ENCODE measurements at regions not wholly inside any gene's neighbourhood (a gene's known extent, or its start where the extent isn't known, plus 50 kb on each side); places are given as distances from the start of the nearest gene placed in this dataset.

DNA sequence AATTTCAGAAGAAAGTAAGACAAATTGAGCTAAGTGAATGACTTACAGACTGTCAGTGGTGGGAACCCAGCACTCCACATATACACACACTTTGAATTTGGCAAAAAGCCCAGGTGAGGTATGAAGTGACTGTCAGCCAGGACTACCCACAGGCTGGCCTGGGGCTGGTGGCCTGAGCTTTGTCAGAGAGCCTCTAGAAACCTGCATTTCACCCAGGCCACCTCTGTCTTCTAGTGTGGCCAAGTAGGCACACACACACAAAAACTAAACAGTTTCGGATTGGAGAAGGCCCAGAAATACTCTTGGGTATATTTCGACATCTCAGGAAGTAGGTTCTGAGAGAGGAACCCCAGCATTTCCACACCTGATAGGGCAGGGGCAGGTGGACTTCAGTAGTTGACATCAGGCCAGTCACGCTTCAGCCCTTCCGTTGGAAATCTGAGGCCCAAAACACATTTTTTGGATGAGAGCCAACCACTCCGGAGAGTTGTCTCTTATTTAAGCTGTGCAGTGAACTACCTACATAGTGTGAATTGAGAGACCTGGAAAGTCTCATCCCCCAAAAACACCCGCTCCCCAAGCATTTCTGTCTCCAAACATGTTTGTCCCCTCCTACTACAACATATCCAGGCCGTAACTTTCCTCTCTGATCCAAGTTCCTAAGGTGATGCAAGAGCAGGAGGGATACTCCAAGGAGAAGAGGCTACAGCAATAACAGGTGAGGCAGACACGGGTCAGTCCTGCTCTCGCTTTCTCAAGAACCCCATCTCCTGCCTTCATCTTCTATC is 167.2 kb upstream of the PROX1 start:
- DNase-seq = no peak

DNA sequence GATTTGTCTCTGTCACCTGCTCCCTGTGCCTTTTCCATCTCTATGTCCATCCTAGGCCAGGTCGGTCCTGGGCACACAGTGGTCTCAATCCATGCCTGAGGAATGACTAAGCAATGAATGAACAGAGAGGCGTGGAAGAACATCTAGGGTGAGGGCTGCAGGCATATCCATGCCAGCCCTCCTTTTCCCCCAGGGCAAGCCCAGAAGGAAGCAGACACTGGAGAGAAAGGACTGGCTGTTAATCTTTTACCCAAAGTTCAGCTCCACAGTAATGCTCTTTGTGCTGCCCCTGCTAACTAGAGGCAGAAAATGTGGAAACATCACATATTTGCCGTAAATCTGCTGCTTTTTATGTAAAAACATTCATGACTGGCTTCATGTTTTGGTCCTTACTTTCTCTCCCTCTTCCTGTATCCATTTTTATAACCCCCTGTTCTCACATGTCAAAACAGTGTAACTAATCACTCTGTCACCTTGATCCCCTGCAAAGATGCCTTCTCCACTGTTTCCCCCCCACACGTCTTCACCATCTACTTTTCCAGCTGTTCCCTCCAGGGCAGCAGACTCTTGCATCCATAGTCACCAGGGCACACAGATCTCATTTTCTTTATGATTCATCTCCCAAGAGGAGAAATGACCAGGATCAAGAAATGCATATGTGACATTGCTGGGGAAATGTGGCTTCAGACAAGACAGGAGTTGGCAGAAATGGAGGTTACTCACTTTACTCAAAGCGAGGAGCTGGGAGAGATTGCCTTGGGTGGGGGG is 166.4 kb upstream of the PROX1 start:
- DNase-seq = no peak

DNA sequence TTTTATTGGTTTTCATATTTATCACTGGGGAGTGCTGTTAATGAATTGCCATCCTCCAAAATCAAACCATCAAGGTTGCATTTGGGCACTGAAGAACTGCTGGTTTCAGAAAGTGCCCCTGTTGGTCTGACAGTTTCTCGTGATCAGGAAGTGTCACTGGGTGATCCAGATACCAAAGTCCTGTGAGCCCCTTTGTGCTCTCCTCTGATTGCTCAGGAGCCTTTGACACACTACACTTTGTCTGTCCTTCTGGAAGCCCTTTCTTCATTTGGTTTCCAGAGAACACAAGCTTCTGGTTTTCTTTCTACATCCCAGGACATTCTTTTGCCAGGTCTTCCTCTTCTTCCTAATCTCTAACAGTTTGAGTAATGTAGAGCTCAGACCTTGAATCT is 165.8 kb upstream of the PROX1 start:
- no peak for DNase-seq

DNA sequence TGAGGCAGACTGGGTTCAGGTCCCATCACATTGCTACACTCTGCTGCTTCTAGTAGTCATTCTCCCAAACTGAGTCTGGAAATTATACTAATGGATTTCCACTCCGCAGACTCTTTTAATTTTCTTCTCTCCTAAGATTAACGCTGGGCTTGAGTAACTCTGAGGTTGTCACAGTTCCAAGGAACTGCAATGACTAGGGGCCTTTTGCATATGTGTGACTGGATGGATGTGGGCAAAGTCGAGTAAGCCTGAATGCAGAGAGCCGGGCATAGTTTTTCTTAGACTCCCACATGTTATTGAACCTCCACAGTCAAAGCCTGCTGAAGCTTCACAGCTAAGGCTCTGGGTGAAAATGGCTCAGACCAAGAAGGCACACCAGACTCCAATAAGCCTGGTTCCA is 160.9 kb upstream of the PROX1 start:
- no peak for DNase-seq

DNA sequence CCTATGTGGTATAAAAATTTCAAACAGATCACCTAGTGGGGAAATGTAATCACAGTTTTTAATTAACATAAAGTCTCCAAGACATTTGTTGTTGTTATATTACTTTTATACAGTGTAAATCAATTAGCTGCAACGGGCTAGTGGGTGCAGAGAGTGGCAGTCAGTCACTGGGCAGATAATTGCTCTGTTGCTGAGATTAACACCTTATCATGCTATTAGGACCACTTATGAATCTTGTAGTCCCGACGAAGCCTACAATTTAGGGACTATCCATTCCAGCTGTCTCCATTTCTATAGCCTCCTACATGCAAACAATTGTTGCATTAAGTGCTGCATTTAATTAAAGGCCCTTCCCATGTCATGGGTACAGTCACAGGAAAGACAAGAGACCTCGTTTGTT is 158.9 kb upstream of the PROX1 start:
- DNase-seq = no peak

DNA sequence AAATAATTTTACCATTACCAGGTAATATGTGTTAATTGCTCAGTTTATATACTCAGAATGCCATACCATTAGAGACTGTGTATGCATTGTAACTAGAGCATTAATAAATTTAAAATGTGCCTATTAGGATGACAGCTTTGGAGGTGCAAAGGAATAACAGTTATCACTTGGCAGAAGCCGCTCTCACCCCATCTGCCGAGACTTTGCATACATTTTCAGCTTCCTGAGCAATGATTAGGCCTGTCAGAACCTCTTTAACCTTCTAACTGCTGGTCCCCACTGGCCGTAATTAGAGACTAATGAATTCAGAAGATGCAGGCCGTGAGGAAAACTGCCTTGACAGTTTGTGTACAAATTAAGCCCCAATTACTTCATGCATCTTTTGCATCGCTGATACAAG is 158.0 kb upstream of the PROX1 start:
- no peak for DNase-seq

DNA sequence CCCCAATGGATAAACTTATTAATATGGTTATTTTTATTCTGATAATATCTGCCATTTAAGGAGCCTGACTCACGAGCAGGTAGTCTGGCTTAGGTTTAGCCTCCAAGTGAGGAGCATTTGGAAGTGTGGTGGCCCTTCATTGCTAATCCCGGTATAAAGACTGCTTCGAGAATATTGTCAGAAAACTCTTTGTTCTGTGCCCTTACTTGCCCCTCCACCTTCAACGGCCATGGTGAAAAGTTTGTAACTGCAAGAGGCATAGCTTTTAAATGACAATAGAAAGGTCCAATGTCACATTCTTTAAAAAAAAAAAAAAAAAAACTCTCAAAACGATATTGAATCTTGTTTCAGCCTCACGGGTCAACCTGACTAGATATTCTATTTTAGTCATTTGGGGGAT is 157.4 kb upstream of the PROX1 start:
- no peak for DNase-seq

DNA sequence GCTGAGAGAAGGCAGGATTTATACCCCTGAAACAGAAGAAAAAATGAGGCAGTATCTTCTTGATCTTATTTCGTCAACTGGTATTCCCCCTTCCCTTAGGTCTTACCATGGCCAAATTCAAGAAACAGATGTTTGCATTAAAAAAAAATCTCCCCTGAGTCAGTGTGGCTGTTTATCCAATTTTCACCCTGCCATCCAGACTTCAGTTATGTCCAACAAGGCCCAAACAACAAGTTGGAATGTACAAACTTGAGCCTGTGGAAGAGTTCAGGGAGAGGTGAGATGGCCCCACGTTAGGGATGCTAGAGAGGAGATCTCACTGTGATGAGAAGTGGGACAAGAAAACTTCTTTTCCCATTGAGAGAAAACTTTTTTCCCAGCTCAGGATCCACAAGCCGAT is 147.2 kb upstream of the PROX1 start:
- DNase-seq = no peak

DNA sequence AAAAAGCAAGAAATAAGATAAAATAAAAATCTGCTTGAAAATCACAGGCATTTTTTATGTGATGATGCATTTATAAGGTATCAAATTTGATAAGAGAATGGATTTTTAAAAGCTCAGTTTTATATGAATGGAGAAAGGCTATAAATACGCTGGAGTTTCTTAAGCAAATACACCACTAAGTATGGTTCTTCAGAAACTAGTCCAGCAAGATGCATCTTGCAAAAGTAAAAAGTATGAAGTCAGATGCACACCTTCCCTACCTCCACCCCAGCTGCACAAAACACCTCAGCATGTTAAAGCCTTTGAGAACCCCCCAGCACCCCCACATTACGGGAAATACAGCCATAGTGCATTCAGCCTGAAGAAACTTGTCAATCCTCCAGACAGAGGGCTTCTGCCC is 143.1 kb upstream of the PROX1 start:
- DNase-seq = no peak

DNA sequence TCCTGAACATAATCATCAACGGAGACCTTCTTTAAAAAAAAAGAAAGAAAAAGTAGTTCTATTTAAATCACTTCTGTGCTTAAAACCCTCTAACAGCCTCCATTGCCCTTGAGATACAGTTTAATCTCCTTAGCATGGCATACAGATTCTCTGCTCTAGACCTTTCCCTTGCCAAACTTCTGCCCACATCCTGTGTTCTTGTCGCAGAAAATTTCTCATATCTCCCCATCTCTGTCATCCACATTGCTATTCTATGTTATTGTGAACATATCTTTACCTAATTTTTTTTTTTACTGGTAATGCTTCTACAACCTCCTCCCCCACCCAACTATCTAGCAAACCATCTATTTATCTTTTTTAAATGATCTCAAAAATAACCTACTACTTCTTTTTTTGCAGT is 135.7 kb upstream of the PROX1 start:
- DNase-seq = no peak

DNA sequence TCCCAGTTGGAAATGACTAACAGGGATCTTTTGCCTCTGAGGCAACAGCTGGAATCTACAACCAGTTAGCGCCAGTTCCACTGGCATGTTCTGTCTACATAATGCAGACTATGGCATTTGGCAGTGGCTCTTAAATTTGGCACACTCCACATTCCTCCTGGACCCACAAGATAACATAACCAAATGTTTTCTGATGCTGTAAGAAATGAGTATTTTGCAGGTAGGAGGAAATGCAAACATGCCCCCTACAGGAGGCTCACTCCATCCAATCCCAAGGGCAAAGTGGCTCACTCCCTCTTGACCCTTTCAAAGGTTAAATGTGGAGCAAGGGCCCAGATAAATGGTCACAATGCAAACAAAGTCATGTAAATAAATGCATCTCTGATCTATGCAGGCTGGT is 129.2 kb upstream of the PROX1 start:
- no peak for DNase-seq

DNA sequence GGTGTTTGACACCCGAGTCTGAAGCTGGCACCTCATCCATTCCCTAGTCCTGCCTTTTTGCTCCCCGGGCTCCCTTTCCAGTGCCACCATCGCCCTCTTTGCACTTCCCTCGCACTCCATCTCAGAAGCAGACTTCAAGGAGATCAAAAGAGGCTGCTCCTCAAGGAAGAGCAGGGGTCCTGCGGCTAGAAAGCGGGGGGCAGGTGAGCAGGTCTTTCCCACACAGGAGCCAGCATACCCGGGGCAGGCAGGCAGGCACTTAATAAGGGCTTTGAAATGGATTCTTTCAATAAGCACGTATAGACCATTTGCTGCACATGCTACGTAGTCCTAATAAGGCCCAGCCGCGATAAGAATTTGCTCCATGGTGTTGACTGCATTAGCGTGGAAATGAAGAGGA is 125.9 kb upstream of the PROX1 start:
- DNase-seq = no peak

DNA sequence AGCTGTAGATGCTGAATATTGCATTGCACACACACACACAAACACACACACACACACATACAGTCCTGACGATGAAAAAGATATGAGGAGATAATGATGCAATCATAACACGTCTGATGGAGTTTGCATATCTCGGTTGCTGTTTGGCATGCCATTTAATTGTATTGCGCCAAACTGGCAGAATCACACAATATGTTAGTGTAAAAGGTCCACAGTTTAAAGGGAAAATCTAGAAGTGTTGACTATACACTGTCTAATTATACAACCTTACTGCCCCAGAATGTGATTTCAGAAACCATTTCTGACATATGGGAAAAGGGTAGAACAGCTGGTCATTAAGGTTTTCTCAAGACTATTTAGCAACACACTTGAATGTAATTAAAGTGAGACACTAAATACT is 123.7 kb upstream of the PROX1 start:
- no peak for DNase-seq

DNA sequence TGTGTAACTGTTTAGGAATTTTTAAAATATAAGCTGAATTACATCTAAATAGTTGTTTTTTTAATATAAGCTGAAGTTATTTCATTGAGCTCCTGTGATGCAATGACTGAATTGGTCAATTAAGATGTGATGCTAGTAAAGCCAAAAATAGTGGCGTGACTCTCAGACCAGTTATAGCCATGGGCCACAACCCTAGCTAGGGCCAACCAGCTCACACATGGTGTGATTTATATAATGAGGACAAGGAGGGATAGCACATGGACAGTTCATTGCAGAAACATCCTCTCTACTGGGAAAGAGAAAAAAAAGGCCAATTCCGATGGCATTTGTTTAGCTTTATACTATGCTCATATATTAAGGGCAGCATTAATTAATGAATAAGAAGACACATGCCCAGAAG is 119.3 kb upstream of the PROX1 start:
- no peak for DNase-seq

DNA sequence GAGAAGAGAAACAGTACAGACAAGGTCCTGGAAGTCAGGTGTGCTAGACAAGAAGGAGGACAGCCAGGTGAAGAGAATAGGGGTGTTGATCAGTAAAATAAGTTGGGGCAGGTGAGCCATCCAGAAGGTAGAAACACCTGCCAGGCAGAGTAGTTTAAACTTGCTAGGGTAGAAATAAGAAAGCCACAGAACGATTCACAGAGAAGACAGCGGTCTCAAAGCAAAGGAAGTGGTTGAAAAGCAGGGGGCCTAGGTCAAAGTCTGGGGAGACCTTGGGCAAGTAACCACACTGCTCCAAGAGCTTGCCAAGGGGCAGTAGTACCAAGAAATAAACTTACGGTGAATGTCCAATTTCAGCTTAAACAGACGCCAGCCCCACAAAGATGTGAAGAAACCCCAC is 116.6 kb upstream of the PROX1 start:
- DNase-seq = no peak

DNA sequence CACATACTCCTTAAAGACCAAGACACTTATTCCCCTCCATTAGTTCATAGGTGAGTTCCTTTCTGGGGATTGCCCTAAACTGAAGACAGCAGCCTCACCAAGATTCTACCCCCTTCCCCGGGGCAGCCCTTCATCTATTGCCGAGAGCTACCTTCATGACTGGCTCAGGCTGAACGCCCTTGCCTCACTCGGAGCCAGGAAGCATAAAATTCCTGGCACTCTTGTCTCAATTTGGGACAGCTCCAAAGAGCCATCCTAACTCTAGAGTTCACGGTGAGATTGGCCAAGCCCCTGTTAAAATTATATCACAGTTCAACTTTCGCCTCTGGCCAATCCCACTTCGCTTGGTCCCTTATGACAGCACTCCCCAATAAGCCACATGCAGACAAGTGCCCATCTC is 113.0 kb upstream of the PROX1 start:
- no peak for DNase-seq

DNA sequence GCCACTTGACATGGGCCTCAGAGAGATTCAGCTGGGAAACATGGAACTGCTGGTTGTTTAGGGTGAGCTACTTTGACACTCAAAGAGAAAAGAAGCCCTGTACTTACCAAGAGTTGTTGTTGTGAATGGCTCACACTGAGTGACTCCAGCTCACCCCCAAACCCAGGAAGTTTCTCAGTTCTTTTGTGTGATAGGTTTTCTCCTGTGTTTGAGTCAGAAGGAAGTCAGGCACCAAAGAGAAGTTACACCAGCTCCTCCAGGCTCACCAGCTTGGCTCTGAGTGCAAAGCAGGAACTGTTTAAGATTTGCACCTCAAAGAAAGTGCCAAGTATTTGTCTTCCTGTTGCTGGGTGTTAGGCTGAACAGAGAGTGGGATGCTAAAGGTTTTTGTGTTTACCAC is 111.2 kb upstream of the PROX1 start:
- DNase-seq = no peak

DNA sequence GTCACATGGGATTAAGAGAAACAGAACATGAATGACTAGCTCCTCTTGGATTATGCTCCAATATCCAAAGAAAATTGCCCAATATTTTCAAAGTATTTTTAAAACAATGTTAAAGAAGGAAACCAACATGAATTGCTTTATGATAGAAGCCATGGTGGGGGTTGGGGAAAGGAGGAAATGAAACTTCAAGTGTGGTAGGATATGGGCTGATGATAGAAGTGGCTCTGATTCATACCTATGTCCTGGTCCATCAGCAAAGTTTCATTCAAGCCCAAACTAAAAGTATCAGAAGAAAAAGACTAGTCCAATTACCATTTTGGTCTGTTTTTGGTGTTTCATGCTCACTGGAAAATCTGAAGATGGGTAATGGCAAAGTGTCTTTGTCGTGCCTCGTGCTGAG is 104.2 kb upstream of the PROX1 start:
- no peak for DNase-seq

DNA sequence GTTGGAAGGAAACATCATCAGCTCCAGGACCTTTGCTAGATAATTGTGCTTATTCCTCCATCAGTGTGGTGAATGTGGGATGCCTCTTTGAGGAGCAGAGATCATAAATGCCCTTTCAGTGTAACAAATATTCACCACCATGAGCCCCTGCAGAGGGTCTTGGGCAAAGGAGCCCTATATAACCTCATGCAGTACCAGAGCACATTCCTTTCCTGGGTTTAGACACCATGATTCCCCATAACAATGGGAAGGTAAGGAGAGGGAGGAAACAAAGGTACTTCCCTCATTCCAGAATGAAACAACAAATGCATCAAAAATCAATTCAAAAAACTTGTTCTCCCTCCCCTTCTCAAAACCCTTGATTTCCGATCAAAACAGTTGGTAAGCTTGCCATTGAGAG is 103.4 kb upstream of the PROX1 start:
- DNase-seq = no peak

DNA sequence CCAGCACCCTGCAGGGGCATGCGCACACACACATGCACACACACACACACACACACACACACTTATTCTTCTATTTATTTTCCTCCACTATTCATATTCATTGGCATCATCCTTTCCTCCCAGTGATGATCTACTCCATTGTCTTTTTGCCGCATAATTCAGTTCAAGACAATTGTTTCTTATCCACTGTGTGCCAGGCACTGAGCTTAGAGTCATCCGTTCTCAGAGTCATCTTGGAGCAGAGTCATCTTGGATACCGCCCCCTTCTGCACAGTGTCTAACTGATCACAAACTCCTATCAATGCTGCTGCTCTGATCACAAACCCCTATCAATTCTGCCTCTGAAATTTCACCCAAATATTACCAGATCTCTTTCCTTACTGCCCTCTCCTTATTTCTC is 102.8 kb upstream of the PROX1 start:
- no peak for DNase-seq

DNA sequence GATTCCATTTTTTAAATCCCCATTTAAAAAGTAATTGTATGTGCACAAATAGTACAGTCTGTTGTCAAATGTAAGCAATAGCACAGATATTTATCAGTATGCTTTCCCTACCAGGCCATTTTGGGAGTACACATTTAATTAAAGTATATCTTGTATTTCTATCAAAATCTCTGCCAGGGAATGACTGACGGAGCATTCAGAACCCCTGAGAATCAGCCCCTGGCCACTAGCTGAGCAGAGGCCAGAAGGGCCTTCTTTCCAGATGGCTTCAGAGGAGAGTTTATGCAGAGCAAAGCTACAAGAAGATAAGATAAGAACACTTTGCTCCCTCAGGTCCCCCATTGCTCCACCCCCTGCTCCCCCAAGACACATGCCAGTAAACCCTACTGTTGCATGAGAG is 99.9 kb upstream of the PROX1 start:
- no peak for DNase-seq

DNA sequence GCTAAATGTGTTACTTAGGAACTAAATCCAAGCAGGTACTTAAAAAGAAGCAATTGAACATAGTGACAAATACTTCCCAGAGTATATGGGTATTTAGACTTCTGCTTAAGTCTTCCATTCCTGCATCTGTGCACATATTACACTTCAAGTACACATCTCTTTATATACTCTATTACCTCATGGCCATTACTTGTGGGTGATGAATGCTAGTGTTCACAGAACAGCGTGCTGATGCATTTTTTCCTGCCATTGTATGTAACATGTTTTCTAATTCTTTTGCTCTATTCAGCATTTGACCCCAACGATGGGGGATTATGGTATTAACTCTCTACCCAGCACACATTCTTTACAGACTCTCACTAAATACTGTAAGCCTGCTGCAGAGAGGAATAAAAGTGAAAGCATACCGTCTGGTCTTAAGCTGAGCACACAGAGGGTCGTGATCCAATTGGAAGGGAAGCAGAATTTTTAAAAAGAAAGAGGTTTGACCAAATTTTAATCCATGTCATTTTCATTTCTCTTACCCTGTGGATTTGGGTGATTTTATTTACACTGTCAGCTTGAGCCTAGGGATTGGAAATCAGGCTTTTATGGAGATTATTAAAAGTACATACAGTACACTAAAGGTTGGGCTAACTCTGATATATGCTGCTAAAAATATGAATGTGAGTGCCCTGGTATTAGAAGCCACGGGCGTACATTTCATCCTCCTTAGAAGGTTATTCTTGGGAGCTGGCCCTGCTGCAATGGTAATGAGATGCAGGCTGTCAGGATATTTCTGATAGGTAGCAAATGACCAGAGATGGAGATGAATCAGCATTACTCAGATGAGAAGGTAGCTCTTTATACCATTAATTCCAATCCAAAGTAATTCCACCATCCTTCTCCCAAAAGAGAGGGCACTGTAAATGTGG is 95.5 kb upstream of the PROX1 start:
- no peak for DNase-seq

DNA sequence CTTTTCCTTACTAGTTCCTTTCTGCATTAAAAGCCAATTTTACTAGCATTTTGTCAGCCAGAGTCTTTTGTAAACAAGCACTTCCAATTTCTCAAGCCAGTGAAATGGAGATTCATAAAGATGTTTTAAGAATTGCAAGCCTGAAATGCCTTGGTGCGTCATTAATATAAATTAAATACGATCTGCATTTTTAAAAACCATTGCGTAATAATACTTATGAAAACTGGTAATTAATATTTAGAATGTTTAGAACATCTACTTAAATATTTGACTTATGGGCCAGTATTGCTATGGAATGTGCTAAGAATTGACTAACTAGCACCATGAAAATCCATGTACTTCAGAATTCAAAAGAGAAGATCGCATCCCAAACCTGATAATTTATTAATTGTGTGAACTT is 89.1 kb upstream of the PROX1 start:
- no peak for DNase-seq

DNA sequence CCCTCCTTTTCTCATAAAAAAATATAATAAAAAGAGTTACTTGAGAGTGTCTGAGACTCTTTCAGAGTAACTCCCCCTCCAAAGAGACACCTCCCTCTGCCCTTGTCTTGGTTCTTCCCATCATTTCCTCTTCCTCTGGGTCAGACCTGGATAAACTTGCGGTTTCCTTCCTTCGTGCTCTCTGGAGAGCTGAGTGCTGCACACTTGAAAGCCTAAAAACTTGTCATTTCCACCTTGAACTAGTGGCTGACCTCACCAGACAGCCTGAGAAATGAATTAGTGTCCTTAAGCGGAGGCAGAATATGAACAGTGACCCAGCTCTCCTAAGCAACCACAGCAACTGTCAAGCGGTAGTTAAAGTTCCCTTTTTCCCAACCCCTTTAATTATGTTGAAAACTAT is 88.4 kb upstream of the PROX1 start:
- DNase-seq = no peak

Data from kidney glomerular epithelial cell (primary cell).